ENCODE measurements at regions not wholly inside any gene's neighbourhood (a gene's known extent, or its start where the extent isn't known, plus 50 kb on each side); places are given as distances from the start of the nearest gene placed in this dataset.
"Not testable (repeated sequence)": the region's sequence is repeated elsewhere in the genome, so short reads cannot be mapped to it uniquely, and the experiment has no call there.

- no peak for DNase-seq (ENCODE audit: low spot score)
Observed at GRCh38 chrX:500481-501010, 113.8 kb upstream of the PPP2R3B start.

- no peak for DNase-seq (ENCODE audit: low spot score)
Observed at GRCh38 chrX:506341-506740, 119.6 kb upstream of the PPP2R3B start.

- no peak for DNase-seq (ENCODE audit: low spot score)
Observed at GRCh38 chrX:508163-508562, 121.5 kb upstream of the PPP2R3B start.

- DNase-seq (ENCODE audit: low spot score) = not testable (repeated sequence)
Observed at GRCh38 chrX:508821-509220, 121.8 kb upstream of the SHOX start.

- not testable (repeated sequence) for DNase-seq (ENCODE audit: low spot score)
Observed at GRCh38 chrX:511089-511488, 119.5 kb upstream of the SHOX start.

- DNase-seq (ENCODE audit: low spot score) = no peak
Observed at GRCh38 chrX:518319-518718, 112.3 kb upstream of the SHOX start.

- no peak for DNase-seq (ENCODE audit: low spot score)
Observed at GRCh38 chrX:519741-520140, 110.8 kb upstream of the SHOX start.

GRCh38 chrX:522456-522855 is 108.1 kb upstream of the SHOX start:
- no peak for DNase-seq (ENCODE audit: low spot score)

- DNase-seq (ENCODE audit: low spot score) = no peak
Observed at GRCh38 chrX:525134-525533, 105.5 kb upstream of the SHOX start.

GRCh38 chrX:526295-527224 is 104.0 kb upstream of the SHOX start:
- DNase-seq (ENCODE audit: low spot score) = no peak

GRCh38 chrX:530726-531610 is 99.6 kb upstream of the SHOX start:
- no peak for DNase-seq (ENCODE audit: low spot score)

- no peak for DNase-seq (ENCODE audit: low spot score)
Observed at GRCh38 chrX:531611-531936, 99.0 kb upstream of the SHOX start.

- DNase-seq (ENCODE audit: low spot score) = no peak
Observed at GRCh38 chrX:534804-535203, 95.8 kb upstream of the SHOX start.

- DNase-seq (ENCODE audit: low spot score) = no peak
Observed at GRCh38 chrX:536616-537015, 94.0 kb upstream of the SHOX start.

GRCh38 chrX:537151-537550 is 93.4 kb upstream of the SHOX start:
- no peak for DNase-seq (ENCODE audit: low spot score)

- DNase-seq (ENCODE audit: low spot score) = no peak
Observed at GRCh38 chrX:538311-538710, 92.3 kb upstream of the SHOX start.

- DNase-seq (ENCODE audit: low spot score) = not testable (repeated sequence)
Observed at GRCh38 chrX:541006-541405, 89.6 kb upstream of the SHOX start.

GRCh38 chrX:542179-542578 is 88.4 kb upstream of the SHOX start:
- no peak for DNase-seq (ENCODE audit: low spot score)

GRCh38 chrX:545452-545885 is 85.1 kb upstream of the SHOX start:
- DNase-seq (ENCODE audit: low spot score) = no peak

- no peak for DNase-seq (ENCODE audit: low spot score)
Observed at GRCh38 chrX:550514-550913, 80.1 kb upstream of the SHOX start.

- DNase-seq (ENCODE audit: low spot score) = no peak
Observed at GRCh38 chrX:551306-551705, 79.3 kb upstream of the SHOX start.

GRCh38 chrX:552496-552895 is 78.1 kb upstream of the SHOX start:
- DNase-seq (ENCODE audit: low spot score) = no peak

- no peak for DNase-seq (ENCODE audit: low spot score)
Observed at GRCh38 chrX:554271-554670, 76.3 kb upstream of the SHOX start.

Measured in iPS-NIHi11 (cell line).